GM12891 (cell line): ENCODE measurements at regions not wholly inside any gene's neighbourhood (a gene's known extent, or its start where the extent isn't known, plus 50 kb on each side); places are given as distances from the start of the nearest gene placed in this dataset.

Source experiments
- DNase-seq: peaks from one replicate; pipeline ENCODE4 v3.0.0; 2011; ENCODE audit warnings: low spot score; ENCODE audit not compliant: insufficient read length
- FAIRE-seq: peaks from 2 replicates; lab custom pipeline; 2011; peaks lifted over from hg19 to GRCh38; lab: Jason Lieb, UNC
- PAX5 ChIP-seq: IDR thresholded peaks from 2 replicates; pipeline ENCODE4 v1.6.1; 2011; ENCODE audit warnings: low read length, moderate library complexity, mild to moderate bottlenecking; ENCODE audit not compliant: insufficient read depth, severe bottlenecking
- POLR2A ChIP-seq: IDR thresholded peaks from 2 replicates; pipeline ENCODE4 v1.6.1; 2011; ENCODE audit warnings: low read depth, low read length, control low read depth
- POLR2AphosphoS5 ChIP-seq: IDR thresholded peaks from 2 replicates; pipeline ENCODE4 v1.6.1; 2011; ENCODE audit warnings: low read depth, low read length, control low read depth
- POU2F2 ChIP-seq: IDR thresholded peaks from 2 replicates; pipeline ENCODE4 v1.6.1; 2011; ENCODE audit warnings: low read depth, mild to moderate bottlenecking, control low read depth, low read length, moderate library complexity
- SPI1 ChIP-seq: IDR thresholded peaks from 2 replicates; pipeline ENCODE4 v1.6.1; 2011; ENCODE audit warnings: low read depth, low read length, control low read depth
- TAF1 ChIP-seq: IDR thresholded peaks from 2 replicates; pipeline ENCODE4 v1.6.1; 2011; ENCODE audit warnings: low read depth, low read length, control low read depth

- no peak for TF ChIP-seq POLR2AphosphoS5
- TF ChIP-seq TAF1 = no peak
- no peak for TF ChIP-seq POU2F2
- no peak for TF ChIP-seq SPI1
- TF ChIP-seq POLR2A = no peak
- TF ChIP-seq PAX5 = no peak
- DNase-seq (no peak), FAIRE-seq (no peak)
These were observed 384.2 kb downstream of the GRIN2B start for GRCh38 chr12:13597166-13597565.

GRCh38 chr12:13596714-13597113 lies 384.7 kb downstream of the GRIN2B start:
- DNase-seq (no peak), FAIRE-seq (no peak)
- TF ChIP-seq PAX5 (no peak), POU2F2 (no peak), POLR2A (no peak), TAF1 (no peak), SPI1 (no peak), POLR2AphosphoS5 (no peak)

GRCh38 chr12:13595536-13596443 lies 385.6 kb downstream of the GRIN2B start:
- TF ChIP-seq POLR2A = no peak
- TF ChIP-seq TAF1 = no peak
- no peak for TF ChIP-seq POU2F2
- no peak for TF ChIP-seq POLR2AphosphoS5
- TF ChIP-seq SPI1 = no peak
- no peak for TF ChIP-seq PAX5
- FAIRE-seq = no peak
- DNase-seq = no peak

- no peak for TF ChIP-seq POU2F2
- no peak for TF ChIP-seq PAX5
- TF ChIP-seq SPI1 = no peak
- TF ChIP-seq POLR2A = no peak
- TF ChIP-seq TAF1 = no peak
- TF ChIP-seq POLR2AphosphoS5 = no peak
- DNase-seq (no peak), FAIRE-seq (no peak)
These were observed 386.5 kb downstream of the GRIN2B start for GRCh38 chr12:13594731-13595514.

- no peak for TF ChIP-seq TAF1
- TF ChIP-seq SPI1 = peak; percentile 68
- TF ChIP-seq POLR2AphosphoS5 = no peak
- TF ChIP-seq POU2F2 = no peak
- peak; percentile 34 for TF ChIP-seq PAX5
- TF ChIP-seq POLR2A = no peak
- FAIRE-seq (no peak), DNase-seq (no peak)
These were observed 389.1 kb downstream of the GRIN2B start for GRCh38 chr12:13592063-13592942.

- TF ChIP-seq TAF1 = no peak
- no peak for TF ChIP-seq POU2F2
- no peak for TF ChIP-seq POLR2AphosphoS5
- no peak for TF ChIP-seq SPI1
- no peak for TF ChIP-seq PAX5
- no peak for TF ChIP-seq POLR2A
- DNase-seq (no peak), FAIRE-seq (no peak)
These were observed 389.9 kb downstream of the GRIN2B start for GRCh38 chr12:13591488-13591887.

- FAIRE-seq = no peak
- TF ChIP-seq POLR2AphosphoS5 (no peak), SPI1 (no peak), PAX5 (no peak), TAF1 (no peak), POLR2A (no peak), POU2F2 (no peak)
- no peak for DNase-seq
These were observed 390.3 kb downstream of the GRIN2B start for GRCh38 chr12:13591059-13591458.

- no peak for TF ChIP-seq POLR2AphosphoS5
- no peak for TF ChIP-seq SPI1
- TF ChIP-seq POU2F2 = 0 out of 2 replicates have a peak, but pooled peaks have one; percentile 33
- TF ChIP-seq POLR2A = no peak
- no peak for DNase-seq
- no peak for FAIRE-seq
These were observed 392.0 kb downstream of the EMP1 start for GRCh38 chr12:13588574-13588973.
